ENCODE measurements at regions not wholly inside any gene's neighbourhood (a gene's known extent, or its start where the extent isn't known, plus 50 kb on each side); places are given as distances from the start of the nearest gene placed in this dataset.

GRCh38 chr1:67977756-67978155 lies 72.7 kb downstream of the DIRAS3 start:
- FAIRE-seq (no peak), DNase-seq (ENCODE audit: insufficient read length, low spot score) (no peak)
- no peak for TF ChIP-seq CTCF (IDR thresholded peaks at IDR 0.05; ENCODE audit: insufficient read depth, missing control alignments)

GRCh38 chr1:67973051-67973450 lies 77.4 kb downstream of the DIRAS3 start:
- TF ChIP-seq CTCF (IDR thresholded peaks at IDR 0.05; ENCODE audit: insufficient read depth, missing control alignments): no peak
- no peak for FAIRE-seq
- no peak for DNase-seq (ENCODE audit: insufficient read length, low spot score)

- FAIRE-seq: no peak
- no peak for TF ChIP-seq CTCF (IDR thresholded peaks at IDR 0.05; ENCODE audit: insufficient read depth, missing control alignments)
- no peak for DNase-seq (ENCODE audit: insufficient read length, low spot score)
These were observed 80.3 kb downstream of the DIRAS3 start for GRCh38 chr1:67970088-67970487.

- FAIRE-seq (no peak), DNase-seq (ENCODE audit: insufficient read length, low spot score) (no peak)
- no peak for TF ChIP-seq CTCF (IDR thresholded peaks at IDR 0.05; ENCODE audit: insufficient read depth, missing control alignments)
These were observed 81.0 kb downstream of the DIRAS3 start for GRCh38 chr1:67969446-67969845.

GRCh38 chr1:67966666-67967009 lies 83.8 kb downstream of the DIRAS3 start:
- DNase-seq (ENCODE audit: insufficient read length, low spot score) (no peak), FAIRE-seq (no peak)
- TF ChIP-seq CTCF (IDR thresholded peaks at IDR 0.05; ENCODE audit: insufficient read depth, missing control alignments): no peak

- DNase-seq (ENCODE audit: insufficient read length, low spot score) (no peak), FAIRE-seq (no peak)
- no peak for TF ChIP-seq CTCF (IDR thresholded peaks at IDR 0.05; ENCODE audit: insufficient read depth, missing control alignments)
These were observed 84.3 kb downstream of the DIRAS3 start for GRCh38 chr1:67965995-67966665.

GRCh38 chr1:67963263-67963662 lies 87.2 kb downstream of the DIRAS3 start:
- DNase-seq (ENCODE audit: insufficient read length, low spot score): no peak
- FAIRE-seq: no peak
- no peak for TF ChIP-seq CTCF (IDR thresholded peaks at IDR 0.05; ENCODE audit: insufficient read depth, missing control alignments)

All from D721Med (cell line).